Ramos (cell line): ENCODE measurements at regions not wholly inside any gene's neighbourhood (a gene's known extent, or its start where the extent isn't known, plus 50 kb on each side); places are given as distances from the start of the nearest gene placed in this dataset.

ENCODE experiments used
- in situ Hi-C: fragments of 300-500 bp; cut with MboI; formaldehyde crosslinking; loops from one replicate; pipeline ENCODE4 v1.14.3; 2022; ENCODE audit warnings: low sequenced_read_pairs; ENCODE audit not compliant: unreplicated experiment

GRCh38 chr12:92511786-92512185, 191.0 kb upstream of the PLEKHG7 start:
- in situ Hi-C loops = no loop called here

DNA sequence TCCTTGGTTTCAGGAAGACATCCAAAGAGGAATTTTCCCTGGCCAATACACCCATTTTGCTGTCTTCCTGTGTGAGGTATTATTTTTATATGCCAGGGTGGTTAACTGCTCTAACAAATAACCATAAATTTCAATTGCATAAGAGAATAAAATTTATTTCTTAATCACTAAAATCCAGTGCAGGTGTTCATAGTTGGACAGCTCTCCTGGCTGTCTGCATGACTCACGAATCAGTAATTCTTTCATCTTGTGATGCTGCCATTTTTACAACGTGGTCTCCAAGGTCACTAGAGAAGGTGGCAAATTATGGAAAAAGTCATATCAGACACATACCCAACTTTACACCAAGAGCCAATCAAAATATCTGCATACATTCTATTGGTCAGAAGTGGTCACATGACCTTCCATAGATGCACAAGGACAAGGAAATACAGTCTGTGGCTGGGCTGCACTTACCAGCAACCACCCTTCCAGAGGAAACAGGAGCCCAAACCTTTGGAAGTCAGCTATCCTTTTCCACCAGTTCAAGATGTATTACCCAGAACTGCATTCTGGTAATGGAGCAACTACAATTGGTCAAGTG, 193.5 kb upstream of the PLEKHG7 start:
- in situ Hi-C loops = no loop called here

DNA sequence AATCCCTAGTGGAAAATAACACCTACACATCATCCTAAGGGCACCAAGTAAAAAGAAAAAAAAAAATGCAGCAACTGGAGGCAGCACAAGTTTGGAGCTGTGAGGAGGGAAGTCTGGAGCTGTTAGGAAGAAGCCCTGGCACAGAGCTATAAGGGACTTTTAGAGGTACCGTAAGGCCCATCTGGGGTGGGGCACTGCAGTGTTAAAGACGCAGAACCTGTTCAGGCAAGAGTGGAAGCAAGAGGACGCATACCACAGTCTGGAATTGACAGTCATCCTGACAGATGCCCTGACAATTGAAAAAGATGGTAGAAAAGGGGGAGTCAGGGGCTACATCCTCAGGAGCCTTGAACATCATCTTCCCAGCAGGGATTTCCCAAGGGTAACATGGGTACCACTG, 195.9 kb upstream of the PLEKHG7 start:
- in situ Hi-C loops = no loop called here

- in situ Hi-C loops = no loop called here
These were observed 196.3 kb upstream of the PLEKHG7 start for GRCh38 chr12:92506460-92506859.

- in situ Hi-C loops = no loop called here
These were observed 197.2 kb upstream of the PLEKHG7 start for GRCh38 chr12:92505254-92506231.

DNA sequence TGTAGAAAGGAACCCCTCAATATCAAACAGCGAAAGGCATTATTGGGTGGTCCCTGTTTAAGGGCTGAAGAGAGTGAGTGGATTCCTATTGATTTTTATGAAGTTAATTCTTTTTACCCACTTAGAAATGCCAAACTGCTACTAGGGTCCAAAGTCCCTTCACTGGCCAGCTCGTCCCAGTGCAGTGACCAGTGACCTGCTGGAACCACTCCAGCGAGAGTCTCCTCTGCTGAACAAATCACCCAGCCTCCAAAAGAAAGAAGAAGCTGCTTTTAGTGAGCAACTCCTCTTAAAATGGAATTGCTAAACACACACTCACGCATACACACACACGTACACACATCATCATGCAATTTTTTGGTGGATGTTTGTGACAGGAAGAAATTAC, 198.2 kb upstream of the PLEKHG7 start:
- in situ Hi-C loops = no loop called here

DNA sequence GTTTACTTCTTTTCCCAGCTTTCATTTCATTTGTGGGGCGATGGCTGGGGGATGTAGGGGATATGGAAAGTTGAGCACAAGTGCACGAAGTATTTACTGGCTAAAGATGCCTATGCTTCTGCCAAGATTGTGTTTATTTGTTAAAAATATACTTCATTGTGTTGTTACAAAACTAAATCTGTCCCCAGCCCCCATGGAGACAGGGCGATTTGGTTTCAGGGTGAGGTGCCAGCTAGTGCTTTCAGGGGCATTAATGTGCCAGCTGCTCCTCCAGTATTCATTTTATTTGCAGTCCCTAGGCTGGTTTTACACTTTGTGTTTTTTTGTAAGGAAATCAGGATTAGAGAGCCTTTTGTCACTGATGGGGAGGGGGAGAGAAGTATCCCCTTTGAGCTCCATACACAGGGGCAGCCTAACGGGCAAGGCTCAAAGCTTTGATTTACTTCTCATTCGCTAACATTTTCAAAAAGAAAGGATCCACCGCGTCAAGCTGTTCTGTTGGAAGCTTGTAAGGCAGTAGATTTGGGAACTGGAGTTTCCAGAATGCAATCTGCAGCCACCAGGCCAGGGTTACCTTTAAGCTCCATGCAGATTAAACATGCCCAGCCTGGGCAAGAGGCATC, 198.7 kb upstream of the PLEKHG7 start:
- in situ Hi-C loops = no loop called here

- in situ Hi-C loops = no loop called here
These were observed 199.5 kb upstream of the PLEKHG7 start for GRCh38 chr12:92503029-92503931.

GRCh38 chr12:92502417-92503028, 200.3 kb upstream of the PLEKHG7 start:
- in situ Hi-C loops = no loop called here

GRCh38 chr12:92496790-92497189, 206.0 kb upstream of the PLEKHG7 start:
- in situ Hi-C loops = no loop called here

DNA sequence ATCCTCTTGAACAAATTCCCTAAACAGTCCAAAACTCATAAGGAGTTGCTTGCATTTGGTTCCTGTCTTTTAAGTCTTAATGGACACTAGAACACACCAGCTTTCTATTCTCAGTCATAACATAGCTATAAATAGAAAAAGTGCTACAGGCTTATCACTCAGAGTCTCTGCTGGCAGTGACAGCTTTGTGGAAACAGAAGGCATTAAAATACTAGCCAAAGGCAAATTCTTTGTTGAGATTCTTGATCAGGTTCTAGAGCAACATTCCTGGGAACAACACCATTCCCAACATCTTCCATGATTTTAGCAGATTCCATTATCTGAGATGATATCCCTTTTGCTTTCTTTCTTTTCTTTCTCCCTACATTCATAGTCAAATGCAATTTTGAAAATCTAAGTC, 207.7 kb upstream of the PLEKHG7 start:
- in situ Hi-C loops = no loop called here

DNA sequence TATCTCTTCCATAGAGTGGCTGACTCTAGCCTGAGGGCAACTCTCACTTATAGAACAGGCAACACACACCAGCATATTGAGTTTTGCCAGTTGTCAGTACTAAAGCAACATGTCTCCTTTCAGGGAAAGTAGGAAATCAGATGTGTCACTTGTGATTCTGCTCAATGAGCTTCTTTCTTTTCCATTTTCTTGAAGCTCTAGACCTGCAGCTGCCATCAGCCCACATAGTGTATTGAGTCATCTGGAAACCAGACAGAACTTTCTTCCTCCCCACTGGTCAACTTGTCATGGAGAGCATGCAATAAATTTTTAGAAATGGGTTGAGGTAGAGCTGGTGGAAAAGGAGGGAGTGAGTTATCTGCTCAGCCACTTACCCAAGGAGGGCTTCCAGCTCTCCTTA, 209.0 kb upstream of the PLEKHG7 start:
- in situ Hi-C loops = no loop called here

GRCh38 chr12:92492995-92493394, 209.8 kb upstream of the PLEKHG7 start:
- in situ Hi-C loops = no loop called here

- in situ Hi-C loops = no loop called here
These were observed 210.5 kb upstream of the PLEKHG7 start for GRCh38 chr12:92492291-92492690.

GRCh38 chr12:92489781-92490180, 213.0 kb upstream of the PLEKHG7 start:
- in situ Hi-C loops = no loop called here

DNA sequence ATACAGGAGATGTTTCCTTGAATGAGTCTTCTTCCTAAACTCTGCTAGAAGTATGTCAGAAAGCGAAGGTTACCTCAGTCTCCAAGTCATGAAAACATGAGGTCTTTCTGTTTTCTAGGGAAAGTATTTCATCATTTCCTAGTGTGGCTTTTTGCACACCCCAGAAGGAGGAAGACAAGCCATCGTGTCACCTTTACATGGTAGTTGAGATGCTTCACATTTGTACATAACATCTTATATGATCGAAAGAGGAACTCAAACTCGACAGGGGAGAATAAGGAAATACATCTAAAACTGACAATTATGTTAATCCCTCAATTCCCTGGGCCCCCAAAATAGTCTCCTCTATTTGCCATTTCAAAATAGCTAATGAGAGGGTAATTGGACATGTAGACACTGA, 214.1 kb upstream of the PLEKHG7 start:
- in situ Hi-C loops = no loop called here

- in situ Hi-C loops = no loop called here
These were observed 215.7 kb upstream of the PLEKHG7 start for GRCh38 chr12:92487138-92487485.

- in situ Hi-C loops = no loop called here
These were observed 216.2 kb upstream of the PLEKHG7 start for GRCh38 chr12:92486443-92487137.
